Large intestine (tissue), 3 donors: ENCODE measurements at regions not wholly inside any gene's neighbourhood (a gene's known extent, or its start where the extent isn't known, plus 50 kb on each side); places are given as distances from the start of the nearest gene placed in this dataset.
A peak's percentile ranks its signal among the peaks of the same experiment; 100 is the strongest.

Experiments used
- DNase-seq, 2 donors: peaks; one replicate each; pipeline versions ENCODE4 v3.0.0 to v3.0.0-alpha.2; 2013
- H3K27ac ChIP-seq: one replicate; pipeline ENCODE4 v1.5.1; 2013; ENCODE audit warnings: low read length
- H3K27me3 ChIP-seq: 2 replicates; pipeline ENCODE4 v1.6.1; 2013; ENCODE audit warnings: low read length; ENCODE audit not compliant: control insufficient read depth, insufficient read depth
- H3K36me3 ChIP-seq: 2 replicates; pipeline ENCODE4 v1.6.1; 2013; ENCODE audit warnings: low read length; ENCODE audit not compliant: control insufficient read depth, insufficient read depth
- H3K4me1 ChIP-seq: one replicate; pipeline ENCODE4 v1.6.1; 2013; ENCODE audit warnings: low read length; ENCODE audit not compliant: control insufficient read depth, insufficient read depth
- H3K4me3 ChIP-seq: one replicate; pipeline ENCODE4 v1.5.1; 2013; ENCODE audit warnings: low read length
- H3K9me3 ChIP-seq: one replicate; pipeline ENCODE4 v1.6.1; 2013; ENCODE audit warnings: mild to moderate bottlenecking, low read depth, low read length, moderate library complexity; ENCODE audit not compliant: control insufficient read depth
- WGBS: methylation state at CpG from one replicate; pipeline ENCODE4 v1.1.5; 2013; ENCODE audit warnings: low lambda C conversion rate; ENCODE audit not compliant: insufficient coverage; 5-methylcytosine and 5-hydroxymethylcytosine counted together

GRCh38 chr2:19224486-19224885 lies 133.9 kb downstream of the OSR1 start:
- WGBS, result 100% methylated on average over 1 of the region's 1 CpG
- Histone ChIP-seq H3K27ac (no peak overlapping the region), H3K4me3 (no peak overlapping the region), H3K4me1 (no peaks in the 10 kb centered on the region), H3K27me3 (no peaks in the 10 kb centered on the region), H3K9me3 (no peaks in the 10 kb centered on the region), H3K36me3 (no peaks in the 10 kb centered on the region)
- no peak for DNase-seq

GRCh38 chr2:19224011-19224410 lies 134.4 kb downstream of the OSR1 start:
- Histone ChIP-seq H3K27ac (no peak overlapping the region), H3K36me3 (no peaks in the 10 kb centered on the region), H3K9me3 (no peaks in the 10 kb centered on the region), H3K27me3 (no peaks in the 10 kb centered on the region), H3K4me1 (no peaks in the 10 kb centered on the region), H3K4me3 (no peak overlapping the region)
- peak; percentile 20 to 39 for DNase-seq
- 62% methylated on average over 3 of the region's 5 CpGs for WGBS

DNA sequence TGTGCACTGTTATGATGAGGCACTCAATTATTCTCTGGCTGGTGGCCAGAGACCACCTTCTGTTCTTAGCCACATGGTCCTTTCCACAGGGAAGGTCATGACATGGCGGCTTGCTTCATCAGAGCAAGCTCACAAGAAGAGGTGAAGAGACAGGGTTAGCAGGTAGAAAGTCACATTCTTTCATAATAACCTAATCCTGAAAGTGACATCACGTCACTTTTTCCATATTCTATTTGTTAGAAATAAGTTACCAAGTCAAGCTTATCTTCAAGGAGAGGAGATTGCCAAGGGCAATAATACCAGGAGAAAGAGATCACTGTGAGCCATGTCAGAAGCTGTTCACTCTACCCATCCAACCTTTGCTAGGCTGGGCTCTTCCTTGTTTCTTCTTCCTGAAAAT lies 139.4 kb downstream of the OSR1 start:
- Histone ChIP-seq H3K4me3 (no peak overlapping the region), H3K27ac (no peak overlapping the region), H3K4me1 (no peaks in the 10 kb centered on the region), H3K9me3 (no peaks in the 10 kb centered on the region), H3K27me3 (no peaks in the 10 kb centered on the region), H3K36me3 (no peaks in the 10 kb centered on the region)
- DNase-seq, result peak; percentile 26 to 72
- WGBS, result 25% methylated on average over 1 of the region's 2 CpGs

DNA sequence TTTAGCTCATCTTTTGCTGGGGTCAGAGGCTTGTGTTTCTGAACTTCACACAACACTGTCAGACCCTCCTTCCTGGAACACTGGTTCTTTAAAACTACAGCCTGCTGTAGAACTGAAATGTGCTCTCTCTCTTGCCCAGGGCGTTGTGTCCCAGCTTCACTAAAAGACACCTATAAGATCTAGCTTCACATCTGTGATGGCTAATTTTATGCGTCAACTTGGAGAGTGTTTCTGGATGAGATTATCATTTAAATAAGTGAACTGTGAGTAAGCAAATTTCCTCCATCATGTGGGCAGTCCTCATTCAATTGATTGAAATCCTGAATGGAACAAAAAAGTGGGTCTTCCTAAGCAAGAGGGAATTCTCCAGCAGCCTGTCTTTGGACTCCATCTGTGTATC lies 140.3 kb downstream of the OSR1 start:
- no peaks in the 10 kb centered on the region for H3K9me3 ChIP-seq
- H3K4me3 ChIP-seq, result no peak overlapping the region
- H3K27ac ChIP-seq, result no peak overlapping the region
- no peaks in the 10 kb centered on the region for H3K36me3 ChIP-seq
- H3K4me1 ChIP-seq, result no peaks in the 10 kb centered on the region
- H3K27me3 ChIP-seq, result no peaks in the 10 kb centered on the region
- WGBS, result no CpG with 5 or more reads among the region's 2 CpGs
- no peak for DNase-seq

- Histone ChIP-seq H3K4me1 (no peaks in the 10 kb centered on the region), H3K4me3 (no peak overlapping the region), H3K36me3 (no peaks in the 10 kb centered on the region), H3K27ac (no peak overlapping the region), H3K27me3 (no peaks in the 10 kb centered on the region), H3K9me3 (no peaks in the 10 kb centered on the region)
- 100% methylated on average over 1 of the region's 2 CpGs for WGBS
- DNase-seq, result no peak
Measured at GRCh38 chr2:19216676-19217602, 141.5 kb downstream of the OSR1 start.

DNA sequence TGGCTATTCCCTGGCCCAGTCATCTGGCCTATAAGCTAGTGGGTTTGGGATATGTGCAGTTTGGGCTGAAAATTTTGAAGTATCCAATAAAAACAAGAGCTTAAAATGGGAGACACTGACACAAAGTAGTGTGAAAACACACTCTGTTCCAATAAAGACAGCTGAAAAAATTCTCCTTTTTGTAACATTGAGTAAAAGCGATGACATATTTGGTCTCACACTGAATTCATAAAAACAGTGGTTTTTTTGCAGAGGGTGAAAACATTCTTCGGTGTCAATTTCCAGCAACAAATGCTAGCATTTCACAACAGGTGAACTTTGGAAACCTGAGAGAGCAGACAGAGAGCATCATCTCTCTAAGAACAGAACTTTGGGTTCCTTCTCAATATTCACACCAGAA lies 142.2 kb downstream of the OSR1 start:
- Histone ChIP-seq H3K27ac (no peak overlapping the region), H3K4me1 (no peaks in the 10 kb centered on the region), H3K27me3 (no peaks in the 10 kb centered on the region), H3K36me3 (no peaks in the 10 kb centered on the region), H3K4me3 (no peak overlapping the region), H3K9me3 (no peaks in the 10 kb centered on the region)
- no peak for DNase-seq
- WGBS, result no CpG with 5 or more reads among the region's 2 CpGs

DNA sequence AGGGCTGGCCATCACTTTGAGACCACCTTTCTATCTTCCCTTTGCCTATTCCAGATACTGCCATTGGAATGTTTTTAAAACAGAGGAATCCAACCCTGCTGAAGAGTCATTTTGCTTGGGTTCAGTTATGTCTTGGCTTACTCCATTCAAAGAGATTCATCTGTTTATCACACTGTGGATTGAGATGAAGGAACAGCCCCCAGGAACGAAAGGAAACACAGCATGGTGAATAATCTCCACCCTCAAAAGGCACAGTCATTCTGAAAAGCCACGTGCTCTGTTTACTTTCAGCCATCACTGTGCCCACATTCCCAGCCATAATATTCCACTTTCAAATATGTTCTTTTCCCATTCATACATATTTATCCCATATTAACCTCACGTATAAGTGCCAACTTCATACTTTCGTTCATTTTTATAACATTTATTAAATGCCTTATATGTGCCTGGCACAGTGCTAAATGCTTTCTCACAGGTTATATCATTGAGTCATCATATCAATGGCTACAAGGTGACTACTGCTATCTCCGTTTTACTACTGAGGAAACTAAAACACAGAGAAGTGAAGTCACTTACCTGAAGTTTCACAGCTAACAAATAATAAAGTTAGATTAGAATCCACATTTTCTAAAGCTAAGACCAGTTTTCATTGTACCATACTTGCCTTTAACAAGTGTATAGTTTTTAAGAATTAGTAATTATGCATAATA lies 143.6 kb downstream of the OSR1 start:
- no peak for DNase-seq
- Histone ChIP-seq H3K4me1 (no peaks in the 10 kb centered on the region), H3K27ac (no peak overlapping the region), H3K4me3 (no peak overlapping the region), H3K36me3 (no peaks in the 10 kb centered on the region), H3K27me3 (no peaks in the 10 kb centered on the region), H3K9me3 (no peaks in the 10 kb centered on the region)
- 80% methylated on average over 3 of the region's 5 CpGs for WGBS

- Histone ChIP-seq H3K36me3 (no peaks in the 10 kb centered on the region), H3K4me3 (no peak overlapping the region), H3K27ac (no peak overlapping the region), H3K9me3 (no peaks in the 10 kb centered on the region), H3K4me1 (no peaks in the 10 kb centered on the region), H3K27me3 (no peaks in the 10 kb centered on the region)
- DNase-seq, result no peak
- 100% methylated on average over 1 of the region's 7 CpGs for WGBS
Measured at GRCh38 chr2:19209575-19210341, 148.7 kb downstream of the OSR1 start.

DNA sequence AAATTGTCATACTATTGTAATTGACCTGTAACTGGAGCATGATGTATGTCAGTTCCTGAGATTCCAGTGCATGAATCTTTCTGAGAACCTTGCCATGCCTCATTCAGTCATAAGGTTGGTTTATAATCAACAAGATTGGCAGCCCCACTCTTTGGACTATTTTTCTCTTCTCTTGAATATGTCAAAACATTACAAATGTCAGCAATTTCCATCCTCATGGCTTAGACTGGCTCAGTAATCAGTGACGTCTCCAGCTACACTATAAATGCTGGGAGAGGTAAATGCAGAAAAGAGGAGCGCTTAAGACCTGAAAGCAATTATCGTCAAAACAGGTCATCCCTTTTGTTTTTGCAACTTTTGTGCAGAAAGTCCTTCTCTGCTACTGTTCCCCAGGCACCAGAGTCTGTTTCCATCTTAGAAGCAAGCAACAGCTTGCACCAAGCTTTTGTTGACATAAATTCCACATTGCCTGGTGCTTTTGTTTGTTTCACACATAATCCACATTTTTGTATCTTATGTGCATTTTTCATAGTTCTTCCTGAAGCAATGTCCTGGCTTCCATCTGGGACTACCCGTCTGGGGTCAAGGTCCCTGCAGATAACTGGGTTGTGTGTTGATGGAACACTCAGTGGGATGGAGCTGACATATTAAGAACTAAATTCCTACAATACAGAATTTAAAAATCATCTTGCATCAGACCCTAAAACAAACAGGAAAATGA lies 149.8 kb downstream of the OSR1 start:
- H3K36me3 ChIP-seq, result no peaks in the 10 kb centered on the region
- H3K4me1 ChIP-seq, result no peaks in the 10 kb centered on the region
- H3K27me3 ChIP-seq, result no peaks in the 10 kb centered on the region
- WGBS, result no CpG with 5 or more reads among the region's 4 CpGs
- no peak for DNase-seq
- H3K27ac ChIP-seq, result no peak overlapping the region
- H3K9me3 ChIP-seq, result no peaks in the 10 kb centered on the region
- H3K4me3 ChIP-seq, result no peak overlapping the region

DNA sequence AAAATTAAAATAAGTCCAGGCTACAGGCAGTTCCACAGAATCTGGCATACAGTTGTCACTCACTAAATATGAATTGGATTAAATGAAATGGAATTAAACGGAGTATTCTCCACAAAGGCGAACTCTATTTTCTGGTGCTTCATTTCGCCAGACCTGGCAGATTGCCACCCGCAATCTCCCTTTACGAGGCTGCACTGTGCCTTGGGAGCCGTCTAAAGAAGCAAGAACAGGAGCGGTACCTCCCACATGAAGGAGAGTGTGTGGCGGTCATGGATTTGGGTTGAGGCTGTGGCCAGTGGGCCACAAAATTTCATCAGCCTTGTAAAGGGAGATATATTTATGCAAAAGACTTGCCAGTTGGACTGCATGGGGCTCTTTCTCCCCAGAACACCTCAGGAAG lies 151.0 kb downstream of the OSR1 start:
- Histone ChIP-seq H3K4me3 (no peak overlapping the region), H3K9me3 (no peaks in the 10 kb centered on the region), H3K36me3 (no peaks in the 10 kb centered on the region), H3K4me1 (no peaks in the 10 kb centered on the region), H3K27me3 (no peaks in the 10 kb centered on the region), H3K27ac (no peak overlapping the region)
- WGBS, result 100% methylated on average over 1 of the region's 8 CpGs
- no peak for DNase-seq
